IMR-90 (cell line): ENCODE measurements at regions not wholly inside any gene's neighbourhood (a gene's known extent, or its start where the extent isn't known, plus 50 kb on each side); places are given as distances from the start of the nearest gene placed in this dataset.

Experiments used
- ATAC-seq: fragments of 200-7000 bp; cut with Tn5 transposase; 2 replicates; pipeline ENCODE4 v1.9.1; 2020; ENCODE audit warnings: low read depth, mild to moderate bottlenecking, moderate library complexity
- BruUV-seq: library from RNA; stranded (reverse); fragments of 400-500 nt; replicated peaks from 2 replicates; lab custom pipeline; 2021; lab: Mats Ljungman, UMichigan
- CTCF ChIA-PET: fragments of 300-600 bp; formaldehyde crosslinking; extraction: SDS; loops from one replicate; lab custom pipeline; 2021; ENCODE audit warnings: antibody characterized with exemption; lab: Yijun Ruan, JAX
- POLR2A ChIA-PET: fragments of 300-600 bp; sonication (Branson Sonifier 250); formaldehyde crosslinking; loops from one replicate; lab custom pipeline; 2022; ENCODE audit warnings: antibody characterized with exemption; ENCODE audit not compliant: unreplicated experiment; lab: Charles Lee
- DNase-seq: peaks from one replicate; pipeline ENCODE4 v3.0.0; 2013
- H2AFZ ChIP-seq: replicated peaks from 2 replicates; pipeline ENCODE3; 2013; ENCODE audit warnings: low read length, mild to moderate bottlenecking; ENCODE audit not compliant: poor library complexity
- H2AK5ac ChIP-seq: 2 replicates; pipeline ENCODE4 v1.6.1; 2013; ENCODE audit warnings: low read depth, low read length, inconsistent platforms
- H2AK9ac ChIP-seq: replicated peaks from 2 replicates; pipeline ENCODE3; 2013; ENCODE audit warnings: mild to moderate bottlenecking, low read depth, low read length, moderate library complexity; ENCODE audit not compliant: poor library complexity
- H2BK120ac ChIP-seq: 2 replicates; pipeline ENCODE4 v1.6.1; 2013; ENCODE audit warnings: low read depth, low read length, inconsistent platforms
- H2BK15ac ChIP-seq: 3 replicates; pipeline ENCODE4 v1.6.1; 2013; ENCODE audit warnings: low read depth, low read length, inconsistent platforms
- H2BK20ac ChIP-seq: 2 replicates; pipeline ENCODE4 v1.6.1; 2013; ENCODE audit warnings: low read depth, mild to moderate bottlenecking, inconsistent platforms, low read length, moderate library complexity
- H2BK5ac ChIP-seq: 2 replicates; pipeline ENCODE4 v1.6.1; 2013; ENCODE audit warnings: mild to moderate bottlenecking, low read depth, low read length, inconsistent platforms; ENCODE audit not compliant: poor library complexity, severe bottlenecking
- H3K14ac ChIP-seq: replicated peaks from 2 replicates; pipeline ENCODE4 v1.6.1; 2013; ENCODE audit warnings: low read depth, low read length, inconsistent platforms
- H3K18ac ChIP-seq: 2 replicates; pipeline ENCODE4 v1.6.1; 2013; ENCODE audit warnings: low read depth, low read length, control low read depth
- H3K23ac ChIP-seq: 2 replicates; pipeline ENCODE4 v1.6.1; 2013; ENCODE audit warnings: low read depth, low read length, inconsistent platforms
- H3K27ac ChIP-seq: 2 replicates; pipeline ENCODE4 v1.5.1; 2013; ENCODE audit warnings: mild to moderate bottlenecking, control low read depth, low read length; ENCODE audit not compliant: insufficient read depth
- H3K27me3 ChIP-seq: 2 replicates; pipeline ENCODE4 v1.6.1; 2013; ENCODE audit warnings: low read length; ENCODE audit not compliant: control insufficient read depth, insufficient read depth
- H3K36me3 ChIP-seq: 2 replicates; pipeline ENCODE4 v1.6.1; 2013; ENCODE audit warnings: low read length, mixed read lengths; ENCODE audit not compliant: control insufficient read depth, insufficient read depth
- H3K4ac ChIP-seq: 2 replicates; pipeline ENCODE4 v1.6.1; 2013; ENCODE audit warnings: low read depth, low read length, inconsistent platforms
- H3K4me1 ChIP-seq: 2 replicates; pipeline ENCODE4 v1.6.1; 2013; ENCODE audit warnings: low read length, mixed read lengths; ENCODE audit not compliant: control insufficient read depth, insufficient read depth
- H3K4me2 ChIP-seq: 2 replicates; pipeline ENCODE4 v1.6.1; 2013; ENCODE audit warnings: low read depth, mild to moderate bottlenecking, control low read depth, low read length, moderate library complexity
- H3K4me3 ChIP-seq: 2 replicates; pipeline ENCODE4 v1.5.1; 2013; ENCODE audit warnings: low read depth, mild to moderate bottlenecking, control low read depth, low read length, moderate library complexity; ENCODE audit not compliant: insufficient read depth
- H3K56ac ChIP-seq: 2 replicates; pipeline ENCODE4 v1.6.1; 2013; ENCODE audit warnings: low read length, inconsistent platforms; ENCODE audit not compliant: insufficient read depth; ENCODE audit errors: extremely low read depth
- H3K79me1 ChIP-seq, 2 experiments: 2 replicates each; pipeline ENCODE4 v1.6.1; 2013; ENCODE audit warnings: low read length in 2 of 2, inconsistent platforms in 1 of 2, low read depth in 1 of 2
- H3K9ac ChIP-seq: 2 replicates; pipeline ENCODE4 v1.6.1; 2013; ENCODE audit warnings: low read depth, low read length, control low read depth
- H3K9me1 ChIP-seq: 2 replicates; pipeline ENCODE4 v1.6.1; 2013; ENCODE audit warnings: low read length, inconsistent platforms; ENCODE audit not compliant: insufficient read depth
- H3K9me3 ChIP-seq: 2 replicates; pipeline ENCODE4 v1.6.1; 2013; ENCODE audit warnings: low read length; ENCODE audit not compliant: control insufficient read depth, insufficient read depth
- H4K20me1 ChIP-seq: 2 replicates; pipeline ENCODE4 v1.6.1; 2013; ENCODE audit warnings: low read length, inconsistent platforms; ENCODE audit not compliant: insufficient read depth
- H4K5ac ChIP-seq: 2 replicates; pipeline ENCODE4 v1.6.1; 2013; ENCODE audit warnings: mild to moderate bottlenecking, low read depth, low read length, control low read depth
- H4K8ac ChIP-seq, 2 experiments: 2 replicates each; pipeline ENCODE4 v1.6.1; 2013; ENCODE audit warnings: low read depth in 2 of 2, low read length in 2 of 2, control low read depth in 1 of 2, inconsistent platforms in 1 of 2
- H4K91ac ChIP-seq: 2 replicates; pipeline ENCODE4 v1.6.1; 2013; ENCODE audit warnings: low read depth, low read length, inconsistent platforms; ENCODE audit not compliant: insufficient read depth
- CHD1 ChIP-seq: IDR thresholded peaks from 2 replicates; pipeline ENCODE4 v1.6.1; 2012; ENCODE audit warnings: low read depth, low read length, improper control_type of control experiment
- ELK1 ChIP-seq: fragments of 150-350 bp; IDR thresholded peaks from 2 replicates; pipeline ENCODE4 v1.6.1; 2016; ENCODE audit warnings: low read depth, mild to moderate bottlenecking, low read length, moderate library complexity, borderline replicate concordance
- MXI1 ChIP-seq: IDR thresholded peaks from 2 replicates; pipeline ENCODE4 v1.6.1; 2012; ENCODE audit warnings: low read depth, mild to moderate bottlenecking, low read length, moderate library complexity, borderline replicate concordance
- RFX5 ChIP-seq: IDR thresholded peaks from 2 replicates; pipeline ENCODE4 v1.8.0; 2012; ENCODE audit warnings: low read depth, mild to moderate bottlenecking, low read length, moderate library complexity
- WGBS, 2 experiments: methylation state at CpG; one replicate each; pipeline versions ENCODE4 v1.1.5 to v1.1.7; 2013; ENCODE audit warnings: missing lambda C conversion rate in 2 of 2; ENCODE audit not compliant: insufficient read length in 1 of 2; ENCODE audit errors: extremely low coverage in 2 of 2; 5-methylcytosine and 5-hydroxymethylcytosine counted together
- dilution Hi-C: fragments of 300-500 bp; cut with HindIII; formaldehyde crosslinking; loops from one replicate; pipeline ENCODE4 v1.14.3; 2018; ENCODE audit warnings: low sequenced_read_pairs; ENCODE audit not compliant: unreplicated experiment
- in situ Hi-C: fragments of 300-500 bp; cut with MboI; formaldehyde crosslinking; loops from 3 replicates; pipeline ENCODE4 v1.14.3; 2019; ENCODE audit warnings: low sequenced_read_pairs, inconsistent platforms, mixed read lengths
- intact Hi-C: fragments of 100-400 bp; cut with micrococcal nuclease; formaldehyde crosslinking; loops from 2 replicates; pipeline ENCODE4 v1.10.0; 2022

GRCh38 chr12:126547905-126548304, 1482.7 kb downstream of the AACS start:
- Histone ChIP-seq H3K4me1 (no peaks in the 10 kb centered on the region), H3K27ac (no peak overlapping the region), H3K36me3 (no peaks in the 10 kb centered on the region), H4K5ac (no peak overlapping the region), H3K9me1 (no peaks in the 10 kb centered on the region), H2AFZ (no peak overlapping the region), H2AK9ac (no peak overlapping the region), H2BK15ac (no peak overlapping the region), H2AK5ac (no peak overlapping the region), H4K20me1 (no peaks in the 10 kb centered on the region), H4K8ac (no peak overlapping the region), H3K9me3 (peaks cover 8% of the 10 kb centered on the region), H3K4me2 (no peak overlapping the region), H3K23ac (no peak overlapping the region), H4K91ac (no peak overlapping the region), H3K4me3 (no peak overlapping the region), H3K18ac (no peak overlapping the region), H2BK20ac (no peak overlapping the region), H3K9ac (no peak overlapping the region), H3K4ac (no peak overlapping the region), H2BK5ac (no peak overlapping the region), H2BK120ac (no peak overlapping the region), H3K56ac (no peak overlapping the region), H3K79me1 (no peaks in the 10 kb centered on the region), H3K27me3 (no peaks in the 10 kb centered on the region), H3K14ac (no peak overlapping the region)
- intact Hi-C loops (no loop called here), dilution Hi-C loops (no loop called here), in situ Hi-C loops (no loop called here)
- POLR2A ChIA-PET: no interaction called here
- CTCF ChIA-PET: interaction anchor here (0.6 to 0.7 kb wide), 2 partner anchors 60 to 1370 kb away, joined by 3 to 6 read pairs; no protein-coding TSS in a partner anchor
- no TSS peak for BruUV-seq
- DNase-seq (no peak), ATAC-seq (no peak)
- TF ChIP-seq ELK1 (no peak), MXI1 (no peak), CHD1 (no peak), RFX5 (no peak)
- WGBS, 2 experiments: no CpG with 5 or more reads among the region's 10 CpGs
